ENCODE measurements at regions not wholly inside any gene's neighbourhood (a gene's known extent, or its start where the extent isn't known, plus 50 kb on each side); places are given as distances from the start of the nearest gene placed in this dataset.

- TF ChIP-seq, protein P1, sequence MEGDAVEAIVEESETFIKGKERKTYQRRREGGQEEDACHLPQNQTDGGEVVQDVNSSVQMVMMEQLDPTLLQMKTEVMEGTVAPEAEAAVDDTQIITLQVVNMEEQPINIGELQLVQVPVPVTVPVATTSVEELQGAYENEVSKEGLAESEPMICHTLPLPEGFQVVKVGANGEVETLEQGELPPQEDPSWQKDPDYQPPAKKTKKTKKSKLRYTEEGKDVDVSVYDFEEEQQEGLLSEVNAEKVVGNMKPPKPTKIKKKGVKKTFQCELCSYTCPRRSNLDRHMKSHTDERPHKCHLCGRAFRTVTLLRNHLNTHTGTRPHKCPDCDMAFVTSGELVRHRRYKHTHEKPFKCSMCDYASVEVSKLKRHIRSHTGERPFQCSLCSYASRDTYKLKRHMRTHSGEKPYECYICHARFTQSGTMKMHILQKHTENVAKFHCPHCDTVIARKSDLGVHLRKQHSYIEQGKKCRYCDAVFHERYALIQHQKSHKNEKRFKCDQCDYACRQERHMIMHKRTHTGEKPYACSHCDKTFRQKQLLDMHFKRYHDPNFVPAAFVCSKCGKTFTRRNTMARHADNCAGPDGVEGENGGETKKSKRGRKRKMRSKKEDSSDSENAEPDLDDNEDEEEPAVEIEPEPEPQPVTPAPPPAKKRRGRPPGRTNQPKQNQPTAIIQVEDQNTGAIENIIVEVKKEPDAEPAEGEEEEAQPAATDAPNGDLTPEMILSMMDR (IDR thresholded peaks at IDR 0.05; ENCODE audit: insufficient read depth, low read length) = no peak
- TF ChIP-seq POLR2AphosphoS5 (IDR thresholded peaks at IDR 0.05; ENCODE audit: low read depth) (no peak), SPI1 (IDR thresholded peaks at IDR 0.05; ENCODE audit: borderline replicate concordance, low read depth) (no peak)
Measured at GRCh38 chr5:27091858-27092257, 53.5 kb upstream of the CDH9 start.

Data from HL-60 (cell line).